NCI-H524 (cell line): ENCODE measurements at regions not wholly inside any gene's neighbourhood (a gene's known extent, or its start where the extent isn't known, plus 50 kb on each side); places are given as distances from the start of the nearest gene placed in this dataset.
"Not testable (repeated sequence)": the region's sequence is repeated elsewhere in the genome, so short reads cannot be mapped to it uniquely, and the experiment has no call there.

ENCODE experiments used
- DNase-seq, 2 experiments: peaks; one replicate each; lab custom pipeline; 2025; lab: John Stamatoyannopoulos, UW

DNA sequence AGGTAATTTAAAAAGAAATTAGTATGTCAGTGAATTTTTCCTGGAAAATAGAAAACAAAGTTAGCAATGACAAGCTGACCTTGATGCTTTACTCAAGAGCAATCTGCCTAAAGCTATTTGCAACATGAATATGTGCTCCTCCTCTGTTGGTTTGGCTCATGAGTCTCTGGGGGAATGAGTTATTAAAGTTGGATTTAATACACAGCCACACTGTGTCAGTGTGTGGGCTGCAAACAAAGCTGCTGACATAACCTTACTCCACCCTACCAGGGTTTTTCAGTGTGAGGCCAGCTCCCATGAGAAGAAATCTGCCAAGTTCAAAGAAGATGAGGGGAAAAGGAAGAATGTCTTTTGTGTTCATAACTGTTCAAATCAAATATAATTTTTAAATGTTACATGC, 280.5 kb downstream of the TLL1 start:
- DNase-seq, result no peak

DNA sequence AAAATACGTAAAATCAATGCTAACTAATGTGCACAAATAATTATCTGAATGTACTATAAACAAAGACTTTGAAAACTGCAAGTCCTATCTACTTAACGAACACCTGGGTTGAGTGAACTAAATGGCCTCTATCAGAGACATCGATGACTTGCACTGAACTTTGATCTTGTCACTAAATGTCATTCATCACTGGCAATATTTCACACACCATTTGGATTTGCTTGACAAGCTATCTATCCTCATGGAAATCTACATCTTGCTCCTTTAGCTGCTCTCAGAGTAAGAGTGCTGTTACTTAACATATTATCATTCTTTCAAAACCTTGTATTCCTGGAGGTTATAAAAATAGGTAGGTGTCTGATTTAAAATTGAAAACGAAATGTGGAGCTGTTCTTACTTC, 289.3 kb downstream of the TLL1 start:
- no peak for DNase-seq

DNA sequence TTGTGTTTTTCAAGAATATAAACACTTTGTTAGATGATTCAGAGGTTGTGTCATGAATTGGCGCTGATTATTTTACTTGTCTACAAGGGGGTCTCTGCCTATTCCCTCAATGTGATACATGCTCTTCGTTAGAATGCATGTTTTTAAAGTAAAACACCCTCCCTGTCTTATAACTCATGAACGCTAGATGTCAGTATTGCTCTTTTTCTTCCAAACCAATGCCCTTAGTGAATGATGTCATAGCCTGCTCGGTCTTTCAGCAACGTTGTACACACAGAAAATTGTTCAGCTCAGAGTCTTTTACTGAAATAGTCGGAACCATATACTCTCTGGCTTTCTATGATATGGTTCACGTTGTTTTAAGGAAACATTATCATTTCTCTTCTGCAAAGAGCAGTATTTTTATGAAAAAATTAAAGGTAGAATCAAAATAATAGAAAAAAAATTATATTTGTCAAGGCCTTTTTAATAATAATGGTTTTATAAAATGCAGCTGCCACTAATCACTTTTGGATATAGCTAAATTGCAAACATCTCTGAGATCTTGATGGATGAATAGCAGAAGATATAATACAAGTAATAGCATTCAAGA, 292.9 kb downstream of the TLL1 start:
- peak; percentile 14 to 66 for DNase-seq

DNA sequence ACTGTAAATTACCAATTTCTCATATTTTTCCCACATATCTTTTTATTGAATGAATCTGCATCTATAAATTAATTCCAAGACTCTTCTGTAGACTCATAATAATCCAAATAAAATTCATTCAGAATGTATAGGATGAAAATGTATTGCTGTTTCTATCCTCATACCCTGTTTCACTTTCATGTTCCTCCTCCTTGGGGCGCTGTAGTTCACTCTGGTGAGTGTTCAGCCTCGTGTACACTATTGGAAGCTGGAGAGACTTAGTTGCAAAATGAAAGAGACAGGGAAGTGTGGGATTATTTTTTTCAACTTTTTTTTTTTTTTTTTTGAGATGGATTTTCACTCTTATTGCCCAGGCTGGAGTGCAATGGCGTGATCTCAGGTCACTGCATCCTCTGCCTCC, 296.1 kb downstream of the TLL1 start:
- peak in 1 of 2 experiments; percentile 20 for DNase-seq

DNA sequence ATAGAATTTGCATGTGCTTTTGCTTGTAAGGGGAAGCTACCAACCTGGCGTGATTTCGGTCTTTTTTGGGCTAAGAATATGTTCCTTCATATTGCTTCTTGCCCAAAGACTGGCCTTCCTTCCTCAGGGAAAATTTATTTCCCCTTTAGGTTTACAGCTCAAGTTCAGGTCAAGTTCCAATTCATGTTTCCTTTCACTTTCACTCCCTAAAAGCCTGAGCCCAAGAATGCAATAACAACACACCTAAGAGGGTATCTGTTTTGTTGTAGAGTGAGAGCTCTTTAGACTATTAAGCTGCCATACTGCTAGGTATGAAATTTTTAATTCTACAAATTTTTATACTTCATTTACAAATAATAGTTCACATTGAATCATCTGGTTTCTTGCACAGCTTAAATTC, 299.6 kb downstream of the TLL1 start:
- no peak for DNase-seq

DNA sequence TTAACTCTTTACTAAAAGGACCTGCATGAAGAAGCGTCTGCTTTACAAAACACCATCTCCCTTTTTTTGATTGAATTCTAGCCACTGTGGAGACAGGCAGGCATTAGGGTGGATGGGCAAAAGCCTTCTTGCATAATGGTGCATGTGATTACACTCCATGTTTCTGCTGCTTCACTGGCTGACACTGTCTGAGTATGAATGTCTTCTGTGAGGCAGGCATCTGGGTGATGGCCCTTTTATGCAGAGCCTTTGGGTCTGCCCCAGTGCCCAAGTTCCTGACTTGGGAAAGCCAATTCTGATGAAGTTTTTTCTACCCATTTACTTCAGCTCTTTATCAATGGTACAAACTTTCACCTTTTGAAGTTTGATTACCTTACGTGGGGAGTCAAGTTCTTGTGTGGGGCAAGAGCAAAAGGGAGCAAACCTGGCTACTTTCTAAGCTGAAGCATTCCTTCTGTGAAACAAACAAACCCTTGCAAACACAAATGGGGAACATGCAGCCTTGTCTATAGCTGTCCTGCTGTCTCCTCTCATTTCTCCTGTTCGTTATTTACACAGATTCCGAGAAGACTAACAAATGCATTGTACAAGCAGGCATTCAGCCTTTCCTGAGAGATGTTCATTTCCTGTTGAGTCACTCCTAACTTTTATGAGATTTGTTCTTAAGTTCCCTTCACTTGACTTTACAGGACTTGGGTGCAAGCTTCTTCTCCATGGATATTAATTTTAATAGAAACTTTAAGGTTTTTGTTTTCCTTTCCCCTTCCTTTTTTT, 301.9 kb downstream of the TLL1 start:
- DNase-seq, result no peak

DNA sequence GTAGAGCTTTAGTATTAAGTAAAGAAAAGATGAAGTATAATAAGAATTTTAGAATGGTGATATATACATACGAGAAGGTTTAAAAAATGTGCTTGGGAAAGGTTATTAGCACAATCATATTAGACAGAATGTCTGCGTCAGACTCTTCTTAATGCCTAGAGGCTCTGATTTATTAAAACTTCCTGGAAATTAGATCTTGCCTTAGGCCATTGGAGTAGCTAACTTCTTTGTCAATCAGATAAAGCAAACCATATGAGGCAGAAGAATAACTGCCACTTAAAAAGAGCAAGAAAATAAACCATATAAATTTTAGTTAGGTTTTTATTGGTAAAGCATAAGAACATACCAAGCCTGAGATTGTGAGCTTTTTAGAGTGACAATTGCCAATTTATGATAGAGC, 309.1 kb downstream of the TLL1 start:
- DNase-seq, result no peak

DNA sequence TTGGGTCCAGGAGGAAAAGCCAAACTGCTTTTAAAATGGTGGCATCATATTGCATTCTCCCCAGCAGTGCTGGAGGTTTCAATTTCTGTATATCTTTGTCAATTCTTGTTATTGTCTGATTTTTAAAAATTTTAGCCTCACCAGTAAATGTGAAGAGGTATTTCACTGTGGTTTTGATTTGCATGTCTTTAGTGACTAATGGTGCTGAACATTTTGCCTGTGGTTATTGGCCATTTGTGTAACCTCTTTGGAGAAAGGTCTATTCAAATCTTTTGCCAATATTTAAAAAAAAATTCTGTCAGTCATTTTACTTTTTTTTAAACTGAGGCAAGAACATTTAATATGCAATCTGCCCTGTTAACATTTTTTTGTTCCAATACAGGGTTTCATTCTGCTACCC, 322.1 kb downstream of the TLL1 start:
- no peak for DNase-seq

DNA sequence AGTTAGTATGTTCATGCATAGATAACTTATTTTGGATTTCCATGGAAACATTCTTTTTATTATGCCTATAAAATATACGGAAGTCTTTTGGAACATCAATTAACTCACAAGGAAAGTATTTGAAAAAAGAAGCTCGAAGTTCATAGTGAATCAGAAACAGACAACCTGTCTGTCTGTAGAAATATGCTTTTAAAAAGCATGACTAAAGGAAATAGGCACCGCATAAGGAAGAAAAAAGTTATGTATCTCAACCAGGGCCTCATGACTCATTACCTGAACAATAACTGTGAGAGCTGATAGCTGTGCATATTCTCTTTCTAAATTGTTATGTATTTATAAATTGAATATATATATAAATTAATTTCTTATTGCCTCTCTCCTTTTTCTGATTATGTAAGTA, 324.1 kb downstream of the TLL1 start:
- no peak for DNase-seq

DNA sequence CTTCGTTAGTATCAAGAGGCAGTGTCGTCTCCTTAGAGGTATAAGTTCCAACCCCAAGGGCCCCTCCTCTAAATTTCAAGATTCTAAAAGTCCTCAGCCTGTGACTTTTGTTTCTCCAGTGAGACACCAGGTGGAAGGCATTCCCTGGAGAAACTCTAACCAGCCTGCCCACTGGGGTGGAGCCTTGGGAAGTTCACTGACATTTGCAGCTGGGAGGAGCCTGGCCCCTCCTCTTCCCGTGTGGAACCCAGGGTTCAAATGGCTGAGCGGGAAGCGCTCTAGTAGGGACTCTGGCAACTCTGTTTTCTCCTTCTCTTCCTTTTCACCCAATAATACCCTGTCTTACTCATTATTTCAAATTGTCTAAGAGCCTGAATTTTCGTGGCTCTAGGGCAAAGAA, 325.0 kb downstream of the TLL1 start:
- no peak for DNase-seq

DNA sequence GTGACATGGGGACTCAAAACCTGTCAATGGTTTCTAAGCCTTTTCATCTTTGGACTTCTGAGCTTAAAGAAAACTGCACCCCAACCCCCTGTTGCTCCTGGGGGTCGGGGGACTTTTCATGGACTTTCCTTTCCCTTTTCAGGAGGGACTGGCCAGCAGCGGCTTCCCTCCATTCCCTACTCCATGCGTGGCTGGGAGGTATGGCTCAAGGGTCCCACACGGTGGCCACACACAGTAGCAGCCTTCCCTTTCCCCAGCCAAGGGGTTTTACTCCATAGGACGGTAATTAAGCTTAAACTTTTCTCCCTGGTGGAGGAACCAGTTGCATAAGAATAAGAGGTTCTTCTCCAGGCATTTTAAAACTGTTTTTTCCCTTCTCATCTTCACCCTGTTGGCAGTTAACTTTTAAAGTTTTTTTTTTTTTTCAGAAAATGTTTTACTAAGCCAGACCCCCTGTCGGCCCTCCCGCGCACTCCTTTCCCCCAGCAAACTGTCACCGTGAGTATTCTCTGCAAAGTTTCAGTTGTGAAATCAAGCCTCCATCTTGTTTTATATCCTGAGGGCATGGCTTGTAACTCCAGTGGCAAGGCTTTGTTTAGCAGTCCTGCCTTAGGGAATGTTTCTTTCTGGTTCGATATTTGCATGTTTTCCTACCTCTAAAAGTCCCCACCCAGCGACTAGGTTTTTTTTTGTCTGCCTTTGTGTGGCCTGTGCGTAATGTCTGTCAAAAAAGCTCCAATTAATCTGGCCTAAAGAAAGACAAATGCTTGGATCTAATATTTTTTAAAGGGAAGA, 325.7 kb downstream of the TLL1 start:
- no peak for DNase-seq

DNA sequence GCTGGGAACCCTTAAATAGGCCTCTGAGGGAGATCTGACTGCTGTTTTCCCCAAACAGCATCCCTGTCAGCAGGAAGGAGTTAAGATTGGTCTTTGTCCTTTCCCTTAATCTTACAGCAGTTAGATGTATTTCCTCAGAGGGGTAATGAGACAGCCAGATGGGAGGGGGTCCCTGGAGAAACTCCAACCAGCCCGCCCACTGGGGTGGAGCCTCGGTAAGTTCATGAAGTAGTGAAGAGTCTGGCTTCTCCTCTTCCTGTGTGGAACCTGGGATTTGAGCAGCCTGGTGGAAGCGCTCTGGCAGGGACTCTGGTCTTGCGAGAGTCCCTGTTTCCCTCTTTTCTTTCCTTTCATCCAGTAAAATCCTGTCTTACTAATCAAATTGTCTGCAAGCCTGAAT, 330.0 kb downstream of the TLL1 start:
- no peak for DNase-seq

DNA sequence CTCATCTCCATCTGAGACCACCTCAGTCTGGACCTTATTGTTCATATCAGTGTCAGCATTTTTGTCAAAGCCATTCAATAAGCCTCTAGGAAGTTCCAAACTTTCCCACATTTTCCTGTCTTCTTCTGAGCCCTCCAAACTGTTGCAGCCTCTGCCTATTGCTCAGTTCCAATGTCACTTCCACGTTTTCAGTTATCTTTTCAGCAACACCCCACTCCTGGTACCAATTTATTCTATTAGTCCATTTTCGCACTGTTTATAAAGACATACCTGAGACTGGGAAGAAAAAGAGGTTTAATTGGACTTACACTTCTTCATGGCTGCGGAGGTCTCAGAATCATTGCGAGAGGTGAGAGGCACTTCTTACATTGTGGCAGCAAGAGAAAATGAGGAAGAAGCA, 339.3 kb downstream of the TLL1 start:
- DNase-seq, result not testable (repeated sequence)

DNA sequence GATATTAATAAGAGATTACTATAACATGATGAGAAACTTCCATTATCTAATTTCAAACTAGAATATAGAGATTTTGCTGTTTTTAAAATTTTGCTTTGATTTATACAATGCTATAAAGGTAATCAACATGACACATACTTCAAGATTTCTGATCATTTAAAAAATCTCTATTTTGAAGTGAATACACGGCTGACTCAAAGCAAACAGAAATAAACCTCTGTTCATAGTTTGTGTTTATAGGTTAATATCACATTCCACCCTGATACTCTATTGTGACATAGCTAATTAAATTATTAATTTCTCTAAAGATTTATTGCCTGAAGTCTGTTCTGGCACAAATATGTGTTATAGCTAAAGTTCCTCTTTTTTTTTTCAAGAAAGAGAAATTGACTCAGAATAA, 349.2 kb downstream of the TLL1 start:
- no peak for DNase-seq

DNA sequence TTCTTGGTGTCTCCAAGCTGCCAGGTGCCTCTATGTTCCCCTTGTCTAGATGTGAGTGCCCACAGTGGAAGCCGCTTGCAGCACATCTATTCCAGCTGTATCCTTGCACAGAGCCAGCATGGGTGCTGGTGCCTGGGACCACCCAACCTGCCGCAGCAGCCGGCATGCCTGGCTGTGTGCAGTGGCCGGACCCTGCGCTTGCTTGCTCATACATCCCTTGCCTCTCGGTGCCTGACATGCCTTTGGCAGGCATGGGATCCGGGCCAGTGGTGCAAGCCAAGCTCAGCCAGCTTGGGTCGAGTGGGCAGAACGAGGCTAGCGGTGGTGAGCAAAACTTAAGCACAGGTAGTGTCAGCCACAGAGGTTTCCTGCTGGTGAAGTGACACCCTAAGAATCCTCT, 355.1 kb downstream of the TLL1 start:
- DNase-seq, result no peak

DNA sequence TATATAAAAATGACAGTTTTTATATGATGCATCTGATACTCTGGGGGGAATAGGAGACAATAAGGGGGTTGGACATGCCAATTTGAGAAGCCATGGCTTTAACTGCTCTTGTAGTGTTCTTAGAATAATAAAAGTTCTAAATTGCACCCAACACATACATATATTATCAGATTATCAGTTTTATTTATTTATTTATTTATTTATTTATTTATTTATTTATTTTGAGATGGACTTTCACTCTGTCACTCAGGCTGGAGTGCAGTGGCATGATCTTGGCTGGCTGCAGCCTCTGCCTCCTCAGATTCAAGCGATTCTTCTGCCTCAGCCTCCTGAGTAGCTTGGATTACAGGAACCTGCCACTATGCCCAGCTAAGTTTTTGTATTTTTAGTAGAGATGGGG, 356.8 kb downstream of the TLL1 start:
- DNase-seq, result no peak

DNA sequence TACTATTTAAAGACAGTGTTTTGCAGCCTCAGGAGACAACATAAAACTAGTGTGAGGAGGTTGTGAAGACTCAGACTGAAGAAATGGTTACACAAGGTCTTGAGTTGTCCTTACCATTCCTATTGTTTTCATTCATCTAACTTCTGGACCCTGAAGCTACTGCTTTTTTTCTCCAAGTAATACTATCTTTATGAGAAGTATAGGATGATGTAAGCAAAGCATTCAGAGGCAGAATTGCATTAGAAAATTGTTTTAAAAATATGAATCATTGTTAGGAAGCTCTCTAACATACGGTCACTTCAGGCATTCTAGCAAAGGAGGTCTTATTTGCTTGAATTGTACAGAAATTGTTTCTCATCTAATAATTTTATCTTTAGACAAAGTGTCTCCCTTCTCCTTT, 357.8 kb downstream of the TLL1 start:
- no peak for DNase-seq

DNA sequence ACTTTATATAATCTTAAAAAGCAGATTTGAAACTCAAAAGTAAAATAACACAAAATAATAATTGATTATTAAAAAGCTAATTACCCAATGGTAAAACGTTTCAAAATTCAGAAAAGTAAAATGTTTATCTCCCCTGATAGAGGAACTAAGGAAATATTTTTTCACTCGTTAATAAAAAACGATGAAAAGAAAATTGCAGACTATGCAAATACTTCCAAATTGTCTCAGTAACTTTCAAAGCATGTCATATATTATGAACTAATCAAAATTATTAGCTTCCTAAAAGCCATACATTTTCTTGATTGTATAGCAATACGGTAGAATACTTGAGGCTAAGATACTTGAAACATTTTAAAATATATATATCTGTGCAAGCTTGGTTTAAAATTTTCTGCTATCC, 366.3 kb downstream of the TLL1 start:
- DNase-seq, result no peak

DNA sequence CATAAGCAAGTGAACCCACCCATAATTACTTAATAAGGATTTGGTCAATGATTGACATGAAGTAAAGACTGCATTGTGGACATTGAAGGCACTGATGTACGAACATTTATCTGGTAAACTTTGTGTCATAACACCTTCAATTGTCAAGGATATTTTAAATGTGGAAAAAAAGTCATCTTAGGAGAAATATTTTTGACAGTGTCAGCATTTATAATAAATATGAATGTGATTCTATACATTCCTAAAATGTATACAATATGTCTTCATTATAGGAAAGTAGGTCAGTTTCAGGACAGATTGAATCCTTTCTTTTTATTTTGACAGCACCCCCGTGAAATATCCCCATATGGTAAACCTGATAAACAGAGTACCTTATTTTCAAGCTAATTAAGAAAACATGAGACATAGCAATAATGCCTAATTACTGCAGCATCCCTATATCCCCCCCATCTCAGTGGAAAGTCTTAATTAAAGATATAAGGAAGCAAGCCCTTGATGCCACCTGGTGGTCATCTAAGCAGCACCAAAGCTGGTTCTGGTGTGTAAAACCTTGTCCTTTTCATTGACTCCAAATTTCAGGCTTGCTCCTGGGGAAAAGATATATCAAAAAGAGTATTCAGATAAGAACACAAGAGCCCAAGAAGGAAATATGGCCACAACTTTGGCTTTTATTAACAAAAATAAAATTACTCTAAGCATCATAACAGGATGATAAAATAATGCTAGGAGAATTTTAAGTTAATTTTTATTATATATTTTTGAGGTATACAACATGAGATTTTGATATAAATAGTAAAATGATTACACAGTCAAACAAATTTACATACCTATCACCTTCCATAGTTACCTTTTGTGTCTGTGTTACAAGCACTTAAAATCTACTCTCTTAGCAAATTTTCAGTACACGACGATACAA, 379.7 kb downstream of the TLL1 start:
- DNase-seq, result peak in 1 of 2 experiments; percentile 4

DNA sequence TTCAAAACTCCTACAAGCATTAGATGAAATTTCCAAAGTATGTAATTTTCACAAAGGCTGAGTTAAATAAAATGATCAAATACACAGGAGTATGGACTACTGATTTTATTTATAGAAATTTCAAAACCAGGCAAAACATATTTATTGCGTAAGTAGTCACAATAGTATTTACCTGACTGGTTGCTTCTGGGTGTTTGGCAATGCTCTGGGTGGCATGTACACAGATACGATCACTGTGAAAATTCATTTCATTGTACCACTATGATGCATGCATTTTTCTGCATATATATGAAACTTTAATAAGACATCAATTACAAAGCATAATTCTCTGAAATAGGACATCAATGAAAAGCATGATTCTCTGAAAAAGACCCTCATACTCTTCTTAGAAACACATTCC, 384.2 kb downstream of the TLL1 start:
- no peak for DNase-seq

DNA sequence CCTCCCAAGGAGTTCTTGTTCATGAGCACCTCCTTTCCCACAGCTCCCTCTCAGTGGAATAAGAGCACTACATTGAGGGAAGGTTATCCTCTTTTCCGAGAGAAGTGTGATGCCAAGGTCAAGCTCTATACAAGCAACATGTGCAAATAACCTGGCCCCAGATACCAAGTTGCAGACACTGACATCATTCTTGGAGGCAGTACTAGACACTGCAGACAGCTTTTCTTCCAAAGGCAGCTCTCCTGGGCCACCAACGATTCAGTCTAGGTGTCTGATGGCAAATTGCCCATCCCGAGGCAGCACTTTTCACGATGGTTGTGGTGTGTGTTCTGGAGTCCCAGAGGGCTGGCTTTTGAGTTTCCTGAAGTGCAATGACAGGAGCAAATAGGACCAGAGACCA, 384.9 kb downstream of the TLL1 start:
- no peak for DNase-seq

DNA sequence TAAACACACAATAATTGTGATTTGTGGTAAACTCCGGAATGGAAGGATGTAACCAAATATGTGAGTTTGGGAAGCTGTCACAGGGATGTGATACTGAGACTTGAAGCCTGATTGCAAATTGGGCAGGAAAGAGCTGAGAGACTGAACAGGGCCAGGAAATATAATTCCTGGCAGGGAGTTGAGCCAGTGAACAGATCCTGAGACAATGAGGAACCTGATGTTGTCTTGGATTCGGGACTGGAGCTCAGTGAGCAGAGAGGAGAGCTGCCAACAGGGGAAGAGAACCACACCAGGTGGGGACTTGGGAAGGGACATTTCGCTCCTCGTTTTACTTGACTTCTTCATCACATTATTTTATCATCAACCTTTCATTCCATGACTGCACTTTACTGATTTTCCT, 386.0 kb downstream of the TLL1 start:
- DNase-seq, result no peak
